Skin epidermis (tissue), 12 donors: ENCODE measurements at regions not wholly inside any gene's neighbourhood (a gene's known extent, or its start where the extent isn't known, plus 50 kb on each side); places are given as distances from the start of the nearest gene placed in this dataset.

ENCODE experiments used
- H3K27ac ChIP-seq, 21 experiments: fragments of 200-600 bp; sonication (generic) in 11 of 21; one replicate each; pipeline ENCODE4 v1.5.0; 2020; ENCODE audit warnings: mild to moderate bottlenecking in 3 of 21, inconsistent platforms in 2 of 21, moderate library complexity in 2 of 21
- H3K4me3 ChIP-seq, 7 experiments: fragments of 200-600 bp; sonication (generic) in 2 of 7; one replicate each; pipeline ENCODE4 v1.5.0; 2020; ENCODE audit warnings: inconsistent platforms in 2 of 7, mild to moderate bottlenecking in 2 of 7, moderate library complexity in 1 of 7

DNA sequence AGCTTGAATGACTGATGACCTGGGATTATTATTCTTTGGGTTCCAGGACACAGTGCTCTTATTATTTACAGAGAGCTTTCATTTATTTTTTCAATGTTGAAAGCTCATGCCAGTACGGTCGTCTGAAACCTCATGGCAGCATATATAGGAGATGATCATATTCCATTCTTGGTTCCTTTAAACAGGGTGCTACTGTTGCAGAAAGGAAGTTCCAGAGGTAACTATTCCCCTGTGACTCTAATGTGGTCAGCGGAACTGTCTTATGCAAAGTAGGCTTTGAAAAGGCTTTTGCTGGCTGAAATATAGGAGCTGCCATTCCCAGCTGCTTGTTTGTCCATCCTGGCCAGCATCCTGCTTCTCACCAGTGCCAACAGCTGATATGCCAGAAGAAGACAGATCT lies 208.3 kb upstream of the LEF1 start:
- H3K4me3 ChIP-seq, result no peak overlapping the region

DNA sequence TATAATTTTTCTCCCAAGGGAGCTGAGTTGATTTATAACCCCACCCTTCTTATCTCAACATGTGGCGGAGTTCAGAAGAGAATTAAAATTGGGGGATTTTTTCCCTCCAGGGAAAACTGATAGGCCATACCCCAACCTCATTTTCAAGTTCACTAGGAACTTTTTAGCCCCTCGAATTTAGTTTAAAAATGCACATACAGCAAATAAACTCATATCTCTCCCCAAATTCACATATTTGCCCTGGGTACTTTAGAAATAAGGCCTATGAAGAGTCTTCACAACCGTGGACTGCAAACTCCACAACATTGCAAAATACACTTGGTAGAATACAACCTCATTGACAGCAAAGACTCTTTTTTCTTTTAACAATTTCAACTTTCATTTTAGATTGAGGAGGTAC lies 206.7 kb upstream of the LEF1 start:
- Histone ChIP-seq H3K27ac (no peak overlapping the region), H3K4me3 (no peak overlapping the region)

More for the DNA sequence above, 208.3 kb upstream of the LEF1 start:
- no peak overlapping the region for H3K27ac ChIP-seq

DNA sequence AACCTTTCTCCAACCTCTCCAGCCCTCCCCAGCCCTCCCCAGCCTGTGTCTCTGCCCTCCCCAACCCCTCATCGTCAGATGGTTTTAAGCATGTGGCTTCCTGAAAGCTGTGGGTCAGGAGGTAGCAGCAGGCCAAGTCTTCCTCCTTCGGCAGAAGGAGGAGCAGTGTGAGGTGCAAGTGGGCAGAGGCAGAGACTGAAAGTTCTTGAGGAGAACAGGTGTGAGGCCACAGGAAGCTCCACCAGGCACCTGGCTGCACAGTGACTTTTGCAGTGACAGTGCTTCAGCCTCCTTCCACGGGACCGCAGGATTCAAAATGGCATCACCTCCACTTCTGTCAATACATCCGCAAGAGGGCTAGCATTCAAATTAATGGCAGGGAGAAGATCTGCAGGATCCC lies 203.9 kb upstream of the LEF1 start:
- Histone ChIP-seq H3K27ac (no peak overlapping the region), H3K4me3 (no peak overlapping the region)

DNA sequence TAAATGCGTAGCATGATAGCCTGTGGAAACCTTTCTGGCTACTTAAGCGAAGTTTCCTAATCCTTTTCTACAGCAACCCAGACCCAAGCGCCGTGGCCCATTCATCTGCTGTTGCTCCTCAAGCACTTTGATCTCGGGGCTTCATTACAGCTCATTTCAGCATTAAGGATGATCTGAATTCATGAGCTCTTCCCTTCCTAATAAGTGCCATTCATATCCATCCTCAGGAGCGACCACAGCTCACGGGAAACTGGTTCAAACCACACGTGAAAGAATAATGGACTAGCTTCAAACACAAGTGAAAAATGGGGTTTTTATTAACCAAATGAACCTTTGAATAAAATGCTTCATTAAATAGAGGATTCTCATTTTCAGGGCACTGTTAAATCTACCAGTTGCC lies 202.6 kb upstream of the LEF1 start:
- H3K4me3 ChIP-seq, result no peak overlapping the region
- H3K27ac ChIP-seq, result no peak overlapping the region

DNA sequence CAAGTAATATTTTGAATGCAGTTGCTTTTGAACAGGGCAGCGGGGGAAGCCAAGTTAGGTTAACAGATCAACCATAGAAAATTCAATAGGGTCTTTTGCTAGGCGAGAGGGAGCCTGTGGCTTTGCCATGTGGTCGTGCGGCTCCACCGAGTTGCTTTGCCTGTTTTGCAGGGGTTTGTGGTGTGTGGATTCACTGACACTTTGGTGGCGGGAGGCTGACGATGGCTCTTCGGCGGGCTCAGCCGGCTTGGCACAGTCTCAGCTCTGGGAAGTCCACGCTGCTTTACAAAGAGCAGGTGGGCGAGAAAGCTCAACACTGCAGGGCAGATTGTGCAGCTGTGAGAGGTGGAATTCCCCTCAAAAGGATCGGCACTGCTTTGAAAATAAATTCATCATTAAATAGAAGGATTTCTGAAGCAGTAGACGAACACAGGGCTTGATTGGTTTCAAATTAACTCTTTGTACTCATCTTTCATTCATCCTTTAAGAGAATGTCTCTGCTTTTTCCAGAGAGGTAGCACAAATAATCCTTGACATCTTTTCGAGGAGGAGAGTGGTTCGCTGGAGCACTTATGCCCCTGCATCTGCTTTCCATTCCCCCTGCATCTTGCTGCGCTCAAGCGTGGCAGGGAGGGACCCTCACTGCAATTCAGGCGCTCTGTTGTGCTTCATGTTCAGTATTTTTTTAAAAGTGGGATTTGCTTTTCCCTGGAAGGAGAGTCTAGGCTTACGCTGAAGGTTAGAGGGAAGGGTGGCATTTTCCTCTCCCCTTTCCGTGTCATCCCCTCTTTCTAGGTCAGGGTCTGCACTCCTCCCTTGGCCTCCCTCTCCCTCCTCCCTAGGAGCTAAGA lies 201.8 kb upstream of the LEF1 start:
- Histone ChIP-seq H3K4me3 (no peak overlapping the region), H3K27ac (no peak overlapping the region)

DNA sequence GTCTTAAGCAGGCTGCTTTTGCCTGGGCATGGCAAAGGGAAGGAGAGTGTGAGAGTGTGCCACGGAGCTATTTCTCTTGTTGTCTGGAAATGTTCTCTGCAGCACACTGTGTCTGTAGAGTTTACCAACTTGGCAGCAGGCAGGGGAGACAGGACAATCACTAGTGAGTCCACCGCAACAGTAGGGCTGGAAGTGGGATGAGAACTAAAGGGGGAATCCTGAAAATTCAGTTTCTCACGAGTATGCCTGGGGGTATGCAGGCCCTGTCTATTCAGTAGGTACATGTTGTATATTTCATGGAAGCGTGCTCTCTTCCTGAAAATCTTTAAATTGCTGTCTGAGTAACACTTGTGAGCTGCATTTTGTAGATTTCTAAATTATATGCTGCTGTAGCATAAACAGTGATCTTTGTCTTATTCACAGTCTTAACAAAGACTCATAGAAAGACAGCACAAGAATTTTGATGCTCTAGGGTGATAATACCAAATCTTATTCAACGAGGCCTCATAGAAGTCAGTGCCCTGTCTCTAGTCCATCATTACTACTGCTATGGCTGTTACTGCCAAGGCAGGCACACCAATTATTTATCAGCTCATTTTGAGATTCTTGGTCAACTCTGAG lies 200.4 kb upstream of the LEF1 start:
- Histone ChIP-seq H3K4me3 (no peak overlapping the region), H3K27ac (no peak overlapping the region)

DNA sequence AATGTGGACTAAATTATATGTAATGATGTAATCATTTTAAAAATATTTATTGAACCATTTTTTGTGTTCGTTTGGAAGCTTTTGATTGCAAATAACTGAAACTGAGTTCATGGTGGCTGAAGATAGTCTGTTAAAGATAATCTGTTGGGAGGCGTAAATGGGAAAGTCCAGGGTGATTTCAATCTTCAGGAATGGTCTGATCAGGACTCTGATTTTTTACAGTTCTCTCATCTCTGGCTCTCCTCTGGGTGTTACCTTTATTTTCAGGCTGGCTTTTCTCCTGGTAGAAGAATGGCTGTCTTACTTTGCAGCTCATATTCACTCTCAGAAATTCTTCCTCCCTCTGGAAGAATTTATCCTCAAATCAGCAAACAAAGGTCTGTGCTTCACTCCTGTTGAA lies 199.0 kb upstream of the LEF1 start:
- Histone ChIP-seq H3K27ac (no peak overlapping the region), H3K4me3 (no peak overlapping the region)

DNA sequence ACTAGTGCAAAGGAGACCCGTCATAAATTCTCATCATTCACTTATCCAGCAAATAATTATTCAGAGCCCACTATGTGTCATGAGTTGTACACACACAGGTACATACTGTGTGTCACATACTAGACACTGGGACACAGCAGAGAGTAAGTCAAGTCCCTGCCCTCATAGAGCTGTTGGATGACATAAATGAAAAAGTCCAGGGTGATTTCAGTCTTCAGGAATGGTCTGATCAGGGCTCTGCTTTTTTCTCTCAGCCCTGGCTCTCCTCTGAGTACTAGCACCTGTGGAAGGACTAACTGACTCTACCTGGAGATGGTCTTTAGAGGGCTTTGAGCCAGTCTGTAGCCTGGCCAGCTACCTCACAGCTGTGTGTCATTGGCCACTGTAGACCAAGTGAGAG lies 198.0 kb upstream of the LEF1 start:
- Histone ChIP-seq H3K4me3 (no peak overlapping the region), H3K27ac (no peak overlapping the region)

DNA sequence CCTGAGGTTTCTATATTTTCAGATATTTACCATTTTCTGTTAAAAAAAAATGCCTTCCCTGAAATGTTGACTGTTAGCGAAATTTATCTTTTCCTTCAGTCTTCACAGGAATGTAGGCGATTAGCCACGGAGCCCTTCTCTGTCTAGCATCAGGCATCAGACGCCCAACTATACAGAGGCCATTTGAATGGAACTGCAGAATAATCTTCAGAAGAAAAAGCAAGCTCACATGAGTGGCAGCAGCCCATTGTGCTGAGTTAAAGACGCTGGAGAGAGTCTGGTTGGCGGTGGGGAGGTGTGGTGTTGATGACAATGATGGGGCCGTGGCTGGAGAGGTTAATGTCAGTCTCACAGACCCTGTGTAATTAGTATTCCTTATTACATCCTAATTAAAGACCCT lies 196.8 kb upstream of the LEF1 start:
- H3K4me3 ChIP-seq, result no peak overlapping the region
- no peak overlapping the region for H3K27ac ChIP-seq

DNA sequence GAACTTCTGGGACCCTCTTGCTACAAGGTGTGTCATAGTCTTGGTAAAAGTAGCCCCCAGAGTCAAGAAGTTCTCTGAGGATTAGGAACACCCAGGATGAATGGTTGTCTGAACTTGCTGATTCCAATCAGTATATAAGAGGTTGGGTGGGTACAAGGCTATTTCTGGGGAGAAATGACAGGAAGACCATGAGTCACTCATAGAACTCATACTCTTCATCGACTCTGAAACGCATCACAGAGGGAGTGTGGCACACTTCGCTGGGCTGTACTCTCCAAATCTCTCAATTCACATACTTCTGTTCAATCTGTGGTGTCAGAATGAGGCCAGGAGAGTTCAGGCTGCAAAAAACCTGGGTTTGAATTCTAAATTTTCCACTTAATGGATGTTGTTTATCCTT lies 193.2 kb upstream of the LEF1 start:
- Histone ChIP-seq H3K27ac (no peak overlapping the region), H3K4me3 (no peak overlapping the region)

DNA sequence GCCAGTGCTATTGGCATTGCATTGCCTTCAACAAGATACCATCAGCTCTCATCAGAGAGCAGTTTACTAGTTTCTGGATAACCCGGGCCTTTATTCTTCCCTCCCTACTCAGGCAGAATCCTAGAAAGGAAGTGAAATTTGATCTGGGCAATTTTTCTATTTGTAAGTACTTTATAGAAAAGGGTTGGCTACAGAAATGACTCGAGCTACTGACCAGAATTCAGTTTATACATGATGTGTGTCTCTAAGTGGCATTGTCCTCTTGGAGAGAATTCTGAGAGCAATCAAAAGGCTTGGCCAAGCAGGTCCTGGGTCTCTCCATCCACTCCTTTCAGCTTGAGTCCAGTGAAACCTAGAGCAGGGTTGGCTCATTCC lies 192.7 kb upstream of the LEF1 start:
- no peak overlapping the region for H3K4me3 ChIP-seq
- peak overlapping the region in 1 of 21 experiments; percentile 57 for H3K27ac ChIP-seq

DNA sequence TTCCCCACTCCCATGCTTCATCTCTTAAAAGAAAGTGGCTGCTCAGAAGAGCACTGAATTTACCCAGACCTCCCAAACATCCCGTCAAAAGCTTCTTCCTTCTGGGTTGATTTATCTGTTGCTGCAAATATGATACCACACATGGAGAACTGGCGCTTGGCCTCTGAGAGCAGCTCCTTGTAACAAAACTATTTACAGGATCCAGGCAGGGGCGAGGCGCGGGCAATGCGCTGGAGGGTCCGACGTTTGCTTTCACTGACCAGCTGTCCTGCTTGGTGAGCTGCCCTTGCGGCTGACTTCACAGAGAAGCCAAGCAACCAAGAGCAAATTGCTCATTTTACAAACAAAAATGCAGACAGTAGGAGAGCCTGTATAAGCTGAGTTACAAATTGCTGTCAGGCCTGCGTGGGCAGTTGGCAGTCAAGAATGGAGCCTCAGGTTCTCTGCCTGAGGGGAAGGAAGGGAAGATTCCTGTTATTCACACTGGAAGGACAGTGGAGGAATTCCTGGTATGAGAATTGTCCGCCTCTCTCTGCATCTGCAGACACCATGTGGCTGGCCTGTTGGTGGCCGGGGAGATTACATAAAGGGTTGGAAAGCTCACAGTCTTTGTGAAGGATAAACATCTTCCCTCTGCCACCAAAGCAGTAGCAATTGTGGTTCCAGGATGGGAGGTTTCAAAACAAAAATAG lies 192.2 kb upstream of the LEF1 start:
- no peak overlapping the region for H3K4me3 ChIP-seq
- peak overlapping the region in 5 of 21 experiments; percentile 1 to 57 (median 25) for H3K27ac ChIP-seq

DNA sequence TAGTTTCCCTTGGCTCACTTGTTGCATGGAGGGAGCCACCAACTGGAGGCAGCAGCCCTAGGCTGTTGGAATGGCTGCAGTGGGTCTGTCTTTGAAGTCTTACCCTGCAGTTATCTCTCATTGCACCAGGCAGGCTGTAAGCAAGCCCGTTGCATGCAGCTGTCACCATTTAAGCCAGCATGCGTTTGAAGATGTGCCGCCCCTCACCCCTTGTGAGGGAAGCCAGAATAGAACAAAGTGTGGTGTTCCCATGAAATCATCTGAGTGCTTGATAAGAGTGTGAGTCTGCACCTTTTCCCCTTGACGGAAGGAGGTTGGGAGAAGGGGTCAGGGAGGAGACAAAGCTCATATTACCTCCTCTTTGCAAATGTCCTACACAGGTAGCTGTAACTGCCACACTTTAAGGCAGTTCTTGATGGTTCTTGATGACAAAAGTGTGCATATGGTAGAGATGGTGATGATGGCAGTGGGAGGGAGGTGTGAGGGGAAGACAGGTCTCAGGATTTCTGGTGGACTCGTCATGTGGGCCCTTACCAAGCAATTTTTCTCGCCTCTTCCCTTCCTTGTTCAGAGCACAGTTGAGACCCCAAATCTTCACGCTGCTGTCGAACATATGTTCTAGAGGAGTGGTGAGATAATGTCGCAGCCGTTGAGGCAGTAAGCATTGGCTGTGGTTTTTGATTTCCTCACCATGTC lies 191.4 kb upstream of the LEF1 start:
- H3K4me3 ChIP-seq, result no peak overlapping the region
- H3K27ac ChIP-seq, result peak overlapping the region in 1 of 21 experiments; percentile 51

DNA sequence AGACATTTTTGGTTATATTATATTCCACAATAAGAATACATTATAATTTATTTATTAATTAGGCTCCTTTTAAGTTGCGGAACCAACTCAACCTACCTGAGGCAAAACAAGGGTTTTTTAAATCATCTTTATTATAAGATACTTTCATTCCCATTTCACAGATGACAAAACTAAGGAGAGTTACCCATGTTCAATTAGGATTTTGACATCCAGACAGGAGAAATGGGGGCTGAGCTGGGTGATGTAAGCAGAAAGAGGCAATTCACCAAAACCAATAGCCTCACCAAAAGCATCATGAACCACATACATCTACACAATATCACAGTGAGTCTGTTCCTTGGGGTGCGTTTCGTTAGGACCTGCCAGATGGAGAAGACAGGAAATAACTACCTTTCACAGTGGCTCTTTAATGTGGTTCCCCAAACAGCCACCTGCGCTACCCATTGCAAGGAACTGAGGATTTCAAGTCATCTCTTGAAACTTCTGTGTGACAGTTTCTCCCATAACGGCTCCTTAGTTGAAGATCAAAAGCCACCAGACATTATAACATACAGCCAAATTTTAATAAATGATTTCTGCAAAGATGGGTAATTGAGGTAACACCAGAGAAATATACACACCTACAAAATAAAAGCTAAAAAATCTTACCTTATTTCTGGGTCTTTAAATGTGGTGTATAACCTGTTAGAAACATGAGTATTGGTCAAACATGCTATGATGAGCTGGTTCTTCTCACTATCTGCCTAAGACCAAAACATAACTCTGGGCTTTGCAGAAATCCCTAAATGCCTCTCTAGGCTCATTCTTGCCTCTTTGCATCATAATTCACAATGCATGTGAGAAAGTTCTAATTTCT lies 190.6 kb upstream of the LEF1 start:
- H3K27ac ChIP-seq, result no peak overlapping the region
- no peak overlapping the region for H3K4me3 ChIP-seq

DNA sequence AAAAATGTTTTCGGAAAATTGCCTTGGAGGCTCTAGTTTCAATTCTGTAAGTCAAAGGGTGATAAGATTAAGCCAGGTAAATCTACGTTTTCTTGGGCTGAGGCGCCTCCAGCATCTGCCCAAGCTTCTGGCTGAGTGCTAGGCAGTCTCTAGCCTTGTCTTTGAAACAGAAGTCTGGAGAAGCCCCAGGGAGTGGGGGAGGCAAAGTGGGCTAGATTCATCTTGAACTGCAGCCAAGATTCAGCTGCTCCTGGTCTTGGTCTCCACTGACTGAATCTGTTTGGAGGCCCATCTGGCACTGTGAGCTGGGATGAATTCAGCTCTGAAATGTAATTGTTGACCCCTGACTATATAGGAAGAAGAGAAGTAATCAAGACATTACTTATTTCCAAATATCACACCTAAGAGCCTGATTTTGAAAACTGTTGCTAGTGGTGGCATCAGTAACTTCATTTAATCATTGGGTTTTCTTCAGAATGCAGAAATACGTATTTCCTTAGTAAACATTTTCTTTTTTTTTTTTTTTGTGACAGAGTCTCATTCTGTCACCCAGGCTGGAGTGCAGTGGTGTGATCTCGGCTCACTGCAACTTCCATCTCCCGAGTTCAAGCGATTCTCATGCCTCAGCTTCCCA lies 187.3 kb upstream of the LEF1 start:
- Histone ChIP-seq H3K4me3 (no peak overlapping the region), H3K27ac (peak overlapping the region in 1 of 21 experiments; percentile 36)

DNA sequence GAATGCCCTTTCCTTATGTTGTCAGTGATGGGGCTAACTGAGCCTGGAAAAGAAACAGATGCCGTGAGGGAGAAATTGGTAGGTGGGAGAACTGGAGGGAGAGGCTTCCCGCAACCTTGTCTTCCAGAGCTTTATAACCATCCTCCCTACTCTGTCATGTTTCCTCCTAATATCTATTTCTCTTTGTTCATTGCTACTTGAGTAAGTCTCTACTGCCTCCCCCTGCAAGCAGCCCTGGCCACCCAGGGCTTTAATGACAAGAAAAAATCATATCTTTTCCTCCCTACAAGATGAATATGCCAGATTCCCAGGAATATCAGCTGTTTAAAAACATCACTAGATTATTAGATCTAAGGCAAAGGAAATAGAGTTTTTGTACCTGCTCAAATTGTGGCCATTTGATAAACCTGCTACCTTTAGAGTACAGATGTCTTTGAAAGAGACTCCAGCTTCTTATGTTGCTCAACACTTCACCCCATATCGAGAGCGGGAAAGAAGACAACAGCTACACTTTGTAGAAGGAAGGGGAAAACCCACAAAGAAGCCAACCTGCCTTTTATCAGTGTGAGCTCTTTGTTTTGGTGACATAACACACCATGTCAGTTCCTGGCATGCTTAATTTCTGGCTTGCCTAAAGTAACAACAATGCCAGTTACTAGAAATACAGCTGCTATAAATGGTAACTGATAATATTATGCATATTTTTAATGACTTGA lies 186.6 kb upstream of the LEF1 start:
- no peak overlapping the region for H3K4me3 ChIP-seq
- peak overlapping the region in 2 of 21 experiments; percentile 31 to 36 for H3K27ac ChIP-seq

DNA sequence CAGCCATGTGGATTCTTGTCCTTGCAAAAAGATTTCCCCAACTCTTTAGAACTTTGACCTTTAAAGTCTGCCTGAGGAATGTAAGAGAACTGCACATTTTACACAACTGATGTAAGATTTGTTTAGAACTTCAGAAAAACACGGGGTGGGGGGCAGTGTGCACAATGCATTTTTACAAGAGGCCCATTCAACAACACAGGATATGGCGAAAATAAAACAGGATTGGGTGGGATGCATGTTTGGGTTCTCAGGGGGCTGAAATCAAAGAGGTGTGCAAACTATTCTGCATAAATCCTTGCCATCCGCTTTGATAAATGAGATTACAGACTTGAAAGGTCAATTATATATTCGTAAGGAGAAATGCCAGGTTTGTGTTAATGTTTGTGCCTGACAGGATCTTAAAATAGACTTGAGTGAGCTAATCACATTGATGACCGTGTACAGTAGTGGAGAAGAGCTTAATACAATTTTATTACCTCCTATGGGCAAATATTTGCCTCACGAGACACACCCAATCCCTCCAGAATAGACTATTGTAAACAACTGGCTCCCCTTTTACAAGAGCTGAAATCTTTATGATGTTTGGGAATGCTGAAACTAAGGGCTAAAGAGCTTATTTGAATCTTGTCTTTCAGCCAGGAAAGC lies 184.1 kb upstream of the LEF1 start:
- H3K27ac ChIP-seq, result peak overlapping the region in 1 of 21 experiments; percentile 37
- H3K4me3 ChIP-seq, result no peak overlapping the region

DNA sequence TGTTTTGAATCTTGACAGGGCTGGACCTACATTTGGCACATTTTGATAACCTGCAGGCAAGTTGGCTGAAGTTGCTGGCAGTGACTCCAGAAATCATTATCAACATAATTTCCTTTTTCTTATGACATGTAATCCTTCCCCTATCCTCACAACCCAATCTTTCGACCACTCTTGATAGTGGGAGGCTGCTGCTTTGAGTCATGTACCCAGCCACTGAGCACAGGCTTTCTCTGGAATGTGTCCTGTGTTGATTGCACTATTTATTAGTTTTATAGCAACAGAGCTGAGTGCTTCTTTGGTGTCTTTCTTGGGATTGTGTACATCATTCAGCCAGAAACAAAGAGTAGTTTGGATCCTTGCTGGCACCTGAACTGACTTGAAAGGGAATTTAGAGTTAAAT lies 183.1 kb upstream of the LEF1 start:
- Histone ChIP-seq H3K27ac (no peak overlapping the region), H3K4me3 (no peak overlapping the region)
